HL-60/S4 treated with retinoic acid at 250 ng/mL for 4 days and 3 days (cell line): ENCODE measurements at regions not wholly inside any gene's neighbourhood (a gene's known extent, or its start where the extent isn't known, plus 50 kb on each side); places are given as distances from the start of the nearest gene placed in this dataset.
"Not testable (repeated sequence)": the region's sequence is repeated elsewhere in the genome, so short reads cannot be mapped to it uniquely, and the experiment has no call there.

Source experiments
- in situ Hi-C: fragments of 300-500 bp; cut with MboI; formaldehyde crosslinking; loops from 2 replicates; pipeline ENCODE4 v1.7.0; 2022; ENCODE audit warnings: low sequenced_read_pairs

- in situ Hi-C loops = no loop called here
Observed at GRCh38 chr13:111630406-111630805, 310.0 kb downstream of the TEX29 start.

GRCh38 chr13:111631271-111631670 is 310.8 kb downstream of the TEX29 start:
- in situ Hi-C loops = not testable (repeated sequence)

- in situ Hi-C loops = no loop called here
Observed at GRCh38 chr13:111632906-111633305, 312.5 kb downstream of the TEX29 start.

- in situ Hi-C loops = no loop called here
Observed at GRCh38 chr13:111633401-111633800, 313.0 kb downstream of the TEX29 start.

GRCh38 chr13:111634410-111634809 is 314.0 kb downstream of the TEX29 start:
- in situ Hi-C loops = no loop called here

GRCh38 chr13:111636271-111636670 is 315.8 kb downstream of the TEX29 start:
- in situ Hi-C loops = no loop called here

- in situ Hi-C loops = no loop called here
Observed at GRCh38 chr13:111636804-111637203, 316.4 kb downstream of the TEX29 start.

GRCh38 chr13:111637365-111637764 is 316.9 kb downstream of the TEX29 start:
- in situ Hi-C loops = no loop called here

GRCh38 chr13:111638233-111638632 is 317.8 kb downstream of the TEX29 start:
- in situ Hi-C loops = no loop called here

GRCh38 chr13:111639196-111639705 is 318.8 kb downstream of the TEX29 start:
- in situ Hi-C loops = no loop called here

GRCh38 chr13:111640006-111640405 is 319.6 kb downstream of the TEX29 start:
- in situ Hi-C loops = no loop called here

GRCh38 chr13:111640476-111640875 is 320.0 kb downstream of the TEX29 start:
- in situ Hi-C loops = no loop called here

GRCh38 chr13:111642156-111642767 is 321.8 kb downstream of the TEX29 start:
- in situ Hi-C loops = no loop called here

- in situ Hi-C loops = no loop called here
Observed at GRCh38 chr13:111644750-111645149, 324.3 kb downstream of the TEX29 start.

GRCh38 chr13:111645198-111645597 is 324.8 kb downstream of the TEX29 start:
- in situ Hi-C loops = no loop called here

- in situ Hi-C loops = no loop called here
Observed at GRCh38 chr13:111645598-111646455, 325.4 kb downstream of the TEX29 start.

- in situ Hi-C loops = no loop called here
Observed at GRCh38 chr13:111646456-111646855, 326.0 kb downstream of the TEX29 start.

GRCh38 chr13:111648885-111649284 is 328.4 kb downstream of the TEX29 start:
- in situ Hi-C loops = no loop called here

GRCh38 chr13:111650626-111651025 is 330.2 kb downstream of the TEX29 start:
- in situ Hi-C loops = no loop called here

- in situ Hi-C loops = no loop called here
Observed at GRCh38 chr13:111652676-111653075, 332.2 kb downstream of the TEX29 start.

- in situ Hi-C loops = no loop called here
Observed at GRCh38 chr13:111654531-111654930, 334.1 kb downstream of the TEX29 start.

- in situ Hi-C loops = no loop called here
Observed at GRCh38 chr13:111656439-111656838, 336.0 kb downstream of the TEX29 start.
